H1 (cell line): ENCODE measurements at regions not wholly inside any gene's neighbourhood (a gene's known extent, or its start where the extent isn't known, plus 50 kb on each side); places are given as distances from the start of the nearest gene placed in this dataset.

Experiments
- EGR1 ChIP-seq: IDR thresholded peaks from 2 replicates; pipeline ENCODE4 v1.6.1; 2011; ENCODE audit warnings: low read depth, low read length, borderline replicate concordance
- EZH2 ChIP-seq: fragments of 200-600 bp; sonication (generic); IDR thresholded peaks from 2 replicates; pipeline ENCODE4 v1.7.1; 2012; ENCODE audit warnings: low read depth, mild to moderate bottlenecking, moderate library complexity, low read length, inconsistent platforms; ENCODE audit not compliant: severe bottlenecking
- GABPA ChIP-seq: IDR thresholded peaks from 2 replicates; pipeline ENCODE4 v1.6.1; 2011; ENCODE audit warnings: mild to moderate bottlenecking, low read length, moderate library complexity, borderline replicate concordance; ENCODE audit not compliant: insufficient read depth
- HDAC2 ChIP-seq, 2 experiments: fragments of 300-600 bp in 1 of 2; sonication (generic) in 1 of 2; IDR thresholded peaks; 2 replicates each; pipeline ENCODE4 v1.6.1; 2011 to 2012; ENCODE audit warnings: low read depth in 2 of 2, low read length in 2 of 2, mild to moderate bottlenecking in 2 of 2, moderate library complexity in 2 of 2, borderline replicate concordance in 1 of 2, inconsistent platforms in 1 of 2
- JUND ChIP-seq: IDR thresholded peaks from 2 replicates; pipeline ENCODE4 v1.6.1; 2011; ENCODE audit warnings: mild to moderate bottlenecking, improper control_type of control experiment, low read length
- POLR2A ChIP-seq, 2 experiments: IDR thresholded peaks; 1 replicate in 1 of 2; 2 replicates in 1 of 2; pipeline ENCODE4 v1.6.1; 2011; ENCODE audit warnings: low read depth in 2 of 2, low read length in 2 of 2, mild to moderate bottlenecking in 2 of 2; ENCODE audit errors: control extremely low read depth in 1 of 2
- USF2 ChIP-seq: IDR thresholded peaks from 2 replicates; pipeline ENCODE4 v1.6.1; 2011; ENCODE audit warnings: low read length, improper control_type of control experiment
- TF ChIP-seq, protein P1 (sequence below), 3 experiments: IDR thresholded peaks; 1 replicate in 2 of 3; 2 replicates in 1 of 3; pipeline versions ENCODE4 v1.5.1 to v1.6.1; 2011; ENCODE audit warnings: low read length in 3 of 3, mild to moderate bottlenecking in 3 of 3, inconsistent platforms in 2 of 3, low read depth in 1 of 3, moderate library complexity in 1 of 3; ENCODE audit not compliant: insufficient read depth in 1 of 3; ENCODE audit errors: control extremely low read depth in 1 of 3

DNA sequence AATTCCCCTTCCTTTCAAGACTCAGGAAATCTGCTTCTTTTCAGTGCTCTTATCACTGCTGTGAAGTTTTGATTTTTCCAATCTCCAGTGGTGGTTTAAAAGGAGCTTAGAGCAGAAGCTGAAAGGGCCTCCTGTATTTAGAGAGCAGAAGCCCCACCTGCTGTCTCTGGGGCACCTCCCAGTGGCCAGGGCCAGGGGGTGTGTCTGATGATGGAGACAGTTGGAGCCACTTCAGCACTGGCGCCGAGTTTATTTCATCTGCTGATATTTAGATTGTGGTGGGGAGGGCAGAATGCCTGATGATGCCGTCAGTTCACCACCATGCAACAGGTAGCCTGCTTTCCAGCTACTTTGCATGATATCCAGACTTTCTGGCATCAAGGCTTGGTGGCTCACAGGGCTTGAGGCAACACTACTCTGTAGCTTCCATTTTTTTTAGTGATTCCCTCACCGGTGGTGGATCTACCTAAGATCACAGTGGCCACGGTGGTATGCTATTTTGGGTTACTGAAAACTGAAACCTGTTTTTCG is 371.9 kb downstream of the KCNRG start:
- no peak for TF ChIP-seq EZH2
- no peak for TF ChIP-seq EGR1
- TF ChIP-seq POLR2A (IDR thresholded peaks at IDR 0.05; ENCODE audit: control extremely low read depth in 1 of 2, low read depth in 2 of 2, low read length in 2 of 2) = no peak
- TF ChIP-seq, protein P1, sequence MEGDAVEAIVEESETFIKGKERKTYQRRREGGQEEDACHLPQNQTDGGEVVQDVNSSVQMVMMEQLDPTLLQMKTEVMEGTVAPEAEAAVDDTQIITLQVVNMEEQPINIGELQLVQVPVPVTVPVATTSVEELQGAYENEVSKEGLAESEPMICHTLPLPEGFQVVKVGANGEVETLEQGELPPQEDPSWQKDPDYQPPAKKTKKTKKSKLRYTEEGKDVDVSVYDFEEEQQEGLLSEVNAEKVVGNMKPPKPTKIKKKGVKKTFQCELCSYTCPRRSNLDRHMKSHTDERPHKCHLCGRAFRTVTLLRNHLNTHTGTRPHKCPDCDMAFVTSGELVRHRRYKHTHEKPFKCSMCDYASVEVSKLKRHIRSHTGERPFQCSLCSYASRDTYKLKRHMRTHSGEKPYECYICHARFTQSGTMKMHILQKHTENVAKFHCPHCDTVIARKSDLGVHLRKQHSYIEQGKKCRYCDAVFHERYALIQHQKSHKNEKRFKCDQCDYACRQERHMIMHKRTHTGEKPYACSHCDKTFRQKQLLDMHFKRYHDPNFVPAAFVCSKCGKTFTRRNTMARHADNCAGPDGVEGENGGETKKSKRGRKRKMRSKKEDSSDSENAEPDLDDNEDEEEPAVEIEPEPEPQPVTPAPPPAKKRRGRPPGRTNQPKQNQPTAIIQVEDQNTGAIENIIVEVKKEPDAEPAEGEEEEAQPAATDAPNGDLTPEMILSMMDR (IDR thresholded peaks at IDR 0.05; ENCODE audit: control extremely low read depth in 1 of 3, insufficient read depth in 1 of 3, low read depth in 1 of 3, low read length in 3 of 3) = peak; percentile 20 to 32 (median 27); a peak in 3 of 4 replicates
- TF ChIP-seq JUND = no peak
- TF ChIP-seq USF2 = no peak
- no peak for TF ChIP-seq HDAC2 (IDR thresholded peaks at IDR 0.05; ENCODE audit: borderline replicate concordance in 1 of 2, low read depth in 2 of 2, low read length in 2 of 2)
- no peak for TF ChIP-seq GABPA
